ENCODE measurements at regions not wholly inside any gene's neighbourhood (a gene's known extent, or its start where the extent isn't known, plus 50 kb on each side); places are given as distances from the start of the nearest gene placed in this dataset.
A peak's percentile ranks its signal among the peaks of the same experiment; 100 is the strongest.

GRCh38 chr1:56064705-56065104 lies 514.7 kb downstream of the PLPP3 start:
- ATAC-seq (peak; percentile 74), DNase-seq (peak; percentile 92)
- Histone ChIP-seq H3K9ac (ENCODE audit: low read length) (no peak overlapping the region), H2AFZ (ENCODE audit: low read length) (no peak overlapping the region), H3K4me3 (ENCODE audit: low read length) (no peak overlapping the region), H3K4me2 (ENCODE audit: low read length) (peak overlapping the region; percentile 5), H3K36me3 (ENCODE audit: low read depth, low read length) (no peaks in the 10 kb centered on the region), H4K20me1 (ENCODE audit: low read length) (no peaks in the 10 kb centered on the region), H3K4me1 (ENCODE audit: insufficient read depth, low read length) (peaks cover 50% of the 10 kb centered on the region), H3K79me2 (ENCODE audit: low read length) (no peaks in the 10 kb centered on the region), H3K9me3 (ENCODE audit: low read length) (no peaks in the 10 kb centered on the region), H3K9me2 (replicated peaks; ENCODE audit: low read length) (no peaks in the 10 kb centered on the region), H3K27me3 (ENCODE audit: low read length) (no peaks in the 10 kb centered on the region), H3K27ac (ENCODE audit: low read length) (peak overlapping the region; percentile 25; the same call in 1 of the 2 replicates), H3F3A (ENCODE audit: low read length, unreplicated experiment) (no peaks in the 10 kb centered on the region)
- intact Hi-C loops (cut with micrococcal nuclease) = loop anchor here (5.0 to 10.0 kb wide), 2 partner anchors 310 to 513 kb away; partner anchors contain the start of gene PLPP3
- CTCF ChIA-PET = no interaction called here
- TF ChIP-seq EZH2phosphoT487 (IDR thresholded peaks at IDR 0.05; ENCODE audit: borderline replicate concordance, low read length) = no peak
- TF ChIP-seq EZH2 (IDR thresholded peaks at IDR 0.05; ENCODE audit: low read length, unreplicated experiment) = no peak
- no peak for TF ChIP-seq CTCF (conservative IDR thresholded peaks at IDR 0.05; ENCODE audit: low read depth, low read length)
- POLR2A ChIA-PET (ENCODE audit: unreplicated experiment) = no interaction called here
- BruUV-seq (replicated peaks) = no TSS peak

GRCh38 chr1:56063461-56063860 lies 515.9 kb downstream of the PLPP3 start:
- ATAC-seq = no peak
- Histone ChIP-seq H4K20me1 (ENCODE audit: low read length) (no peaks in the 10 kb centered on the region), H3K9me2 (replicated peaks; ENCODE audit: low read length) (no peaks in the 10 kb centered on the region), H3K36me3 (ENCODE audit: low read depth, low read length) (no peaks in the 10 kb centered on the region), H3K27me3 (ENCODE audit: low read length) (no peaks in the 10 kb centered on the region), H3K79me2 (ENCODE audit: low read length) (no peaks in the 10 kb centered on the region), H3K4me3 (ENCODE audit: low read length) (no peak overlapping the region), H3F3A (ENCODE audit: low read length, unreplicated experiment) (no peaks in the 10 kb centered on the region), H3K9ac (ENCODE audit: low read length) (no peak overlapping the region), H2AFZ (ENCODE audit: low read length) (no peak overlapping the region), H3K27ac (ENCODE audit: low read length) (no peak overlapping the region), H3K4me2 (ENCODE audit: low read length) (no peak overlapping the region), H3K9me3 (ENCODE audit: low read length) (no peaks in the 10 kb centered on the region), H3K4me1 (ENCODE audit: insufficient read depth, low read length) (peaks cover 38% of the 10 kb centered on the region)
- DNase-seq = no peak
- ChIA-PET CTCF (no interaction called here), POLR2A (ENCODE audit: unreplicated experiment) (no interaction called here)
- no TSS peak for BruUV-seq (replicated peaks)
- no peak for TF ChIP-seq EZH2phosphoT487 (IDR thresholded peaks at IDR 0.05; ENCODE audit: borderline replicate concordance, low read length)
- no peak for TF ChIP-seq EZH2 (IDR thresholded peaks at IDR 0.05; ENCODE audit: low read length, unreplicated experiment)
- TF ChIP-seq CTCF (conservative IDR thresholded peaks at IDR 0.05; ENCODE audit: low read depth, low read length) = no peak
- intact Hi-C loops (cut with micrococcal nuclease) = loop anchor here (10.0 kb wide), 1 partner anchor 311 kb away; no protein-coding TSS in a partner anchor

GRCh38 chr1:56062625-56063024 lies 516.7 kb downstream of the PLPP3 start:
- BruUV-seq (replicated peaks) = no TSS peak
- ChIA-PET POLR2A (ENCODE audit: unreplicated experiment) (no interaction called here), CTCF (no interaction called here)
- no peaks in the 10 kb centered on the region for H3K27me3 ChIP-seq (ENCODE audit: low read length)
- no peaks in the 10 kb centered on the region for H4K20me1 ChIP-seq (ENCODE audit: low read length)
- no peaks in the 10 kb centered on the region for H3K36me3 ChIP-seq (ENCODE audit: low read depth, low read length)
- H3K4me2 ChIP-seq (ENCODE audit: low read length) = no peak overlapping the region
- peaks cover 31% of the 10 kb centered on the region for H3K4me1 ChIP-seq (ENCODE audit: insufficient read depth, low read length)
- no peak for DNase-seq
- no peaks in the 10 kb centered on the region for H3K9me3 ChIP-seq (ENCODE audit: low read length)
- intact Hi-C loops (cut with micrococcal nuclease) = loop anchor here (10.0 kb wide), 1 partner anchor 312 kb away; no protein-coding TSS in a partner anchor
- ATAC-seq = no peak
- no peaks in the 10 kb centered on the region for H3F3A ChIP-seq (ENCODE audit: low read length, unreplicated experiment)
- no peak overlapping the region for H3K27ac ChIP-seq (ENCODE audit: low read length)
- TF ChIP-seq EZH2 (IDR thresholded peaks at IDR 0.05; ENCODE audit: low read length, unreplicated experiment) (no peak), EZH2phosphoT487 (IDR thresholded peaks at IDR 0.05; ENCODE audit: borderline replicate concordance, low read length) (no peak), CTCF (conservative IDR thresholded peaks at IDR 0.05; ENCODE audit: low read depth, low read length) (no peak)
- H3K9me2 ChIP-seq (replicated peaks; ENCODE audit: low read length) = no peaks in the 10 kb centered on the region
- H2AFZ ChIP-seq (ENCODE audit: low read length) = no peak overlapping the region
- H3K9ac ChIP-seq (ENCODE audit: low read length) = no peak overlapping the region
- no peak overlapping the region for H3K4me3 ChIP-seq (ENCODE audit: low read length)
- H3K79me2 ChIP-seq (ENCODE audit: low read length) = no peaks in the 10 kb centered on the region
